Gastroesophageal sphincter (tissue), 3 donors: ENCODE measurements at regions not wholly inside any gene's neighbourhood (a gene's known extent, or its start where the extent isn't known, plus 50 kb on each side); places are given as distances from the start of the nearest gene placed in this dataset.

Experiments used
- POLR2AphosphoS5 ChIP-seq: sonication (generic); formaldehyde crosslinking; IDR thresholded peaks from one replicate; pipeline ENCODE4 v1.6.1; 2017; ENCODE audit warnings: antibody characterized with exemption
- TF ChIP-seq, protein P1 (sequence below), 4 experiments: fragments of 200-600 bp in 2 of 4; fragments of 450-650 bp in 2 of 4; sonication (generic) in 1 of 4; IDR thresholded peaks; one replicate each; pipeline ENCODE4 v1.5.1; 2017 to 2019; ENCODE audit warnings: antibody characterized with exemption in 4 of 4, mild to moderate bottlenecking in 2 of 4, moderate library complexity in 2 of 4

DNA sequence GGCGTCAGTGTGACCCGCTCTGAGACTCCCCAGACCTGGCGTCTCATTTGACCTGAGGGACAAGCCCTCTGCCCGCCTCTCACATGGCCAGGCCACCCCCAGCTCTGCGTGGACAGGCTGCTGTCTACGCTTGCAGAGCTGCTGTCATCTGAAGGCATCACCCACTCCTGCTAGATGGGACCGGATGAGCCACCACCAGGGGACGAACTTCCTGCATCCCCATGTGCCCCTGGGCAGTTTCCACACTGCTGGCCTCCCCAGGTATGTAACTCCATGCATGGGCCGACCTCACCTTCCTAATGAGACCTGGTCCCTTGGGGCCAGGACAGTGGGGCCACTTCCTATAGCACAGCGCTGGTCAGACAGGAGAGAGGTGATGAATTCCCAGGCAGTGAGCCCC, 121.5 kb downstream of the PSMG1 start:
- no peak for TF ChIP-seq POLR2AphosphoS5
- TF ChIP-seq, protein P1, sequence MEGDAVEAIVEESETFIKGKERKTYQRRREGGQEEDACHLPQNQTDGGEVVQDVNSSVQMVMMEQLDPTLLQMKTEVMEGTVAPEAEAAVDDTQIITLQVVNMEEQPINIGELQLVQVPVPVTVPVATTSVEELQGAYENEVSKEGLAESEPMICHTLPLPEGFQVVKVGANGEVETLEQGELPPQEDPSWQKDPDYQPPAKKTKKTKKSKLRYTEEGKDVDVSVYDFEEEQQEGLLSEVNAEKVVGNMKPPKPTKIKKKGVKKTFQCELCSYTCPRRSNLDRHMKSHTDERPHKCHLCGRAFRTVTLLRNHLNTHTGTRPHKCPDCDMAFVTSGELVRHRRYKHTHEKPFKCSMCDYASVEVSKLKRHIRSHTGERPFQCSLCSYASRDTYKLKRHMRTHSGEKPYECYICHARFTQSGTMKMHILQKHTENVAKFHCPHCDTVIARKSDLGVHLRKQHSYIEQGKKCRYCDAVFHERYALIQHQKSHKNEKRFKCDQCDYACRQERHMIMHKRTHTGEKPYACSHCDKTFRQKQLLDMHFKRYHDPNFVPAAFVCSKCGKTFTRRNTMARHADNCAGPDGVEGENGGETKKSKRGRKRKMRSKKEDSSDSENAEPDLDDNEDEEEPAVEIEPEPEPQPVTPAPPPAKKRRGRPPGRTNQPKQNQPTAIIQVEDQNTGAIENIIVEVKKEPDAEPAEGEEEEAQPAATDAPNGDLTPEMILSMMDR (IDR thresholded peaks at IDR 0.05) = no peak
